Panc1 (cell line): ENCODE measurements at regions not wholly inside any gene's neighbourhood (a gene's known extent, or its start where the extent isn't known, plus 50 kb on each side); places are given as distances from the start of the nearest gene placed in this dataset.

ENCODE experiments used
- ATAC-seq: fragments of 200-7000 bp; cut with Tn5 transposase; 2 replicates; pipeline ENCODE4 v1.9.1; 2020; ENCODE audit warnings: mild to moderate bottlenecking, moderate library complexity
- BruUV-seq: library from RNA; stranded (reverse); fragments of 400-500 nt; replicated peaks from 2 replicates; lab custom pipeline; 2021; lab: Mats Ljungman, UMichigan
- CTCF ChIA-PET: fragments of 300-600 bp; sonication (Branson Sonifier 250); formaldehyde crosslinking; loops from one replicate; lab custom pipeline; 2022; ENCODE audit warnings: antibody characterized with exemption; lab: Charles Lee
- POLR2A ChIA-PET: fragments of 300-600 bp; sonication (Branson Sonifier 250); formaldehyde crosslinking; loops from one replicate; lab custom pipeline; 2022; ENCODE audit warnings: antibody characterized with exemption; lab: Charles Lee
- DNase-seq: peaks from one replicate; pipeline ENCODE4 v3.0.0-alpha.2; 2010; ENCODE audit warnings: low read depth, low spot score
- H3K27ac ChIP-seq: 2 replicates; pipeline ENCODE4 v1.5.1; 2011; ENCODE audit warnings: mild to moderate bottlenecking, low read length, inconsistent platforms
- H3K27me3 ChIP-seq: fragments of 200-500 bp; sonication (Bioruptor generic); 2 replicates; pipeline ENCODE4 v1.6.0; 2014; ENCODE audit warnings: low read length, inconsistent platforms; ENCODE audit not compliant: control insufficient read depth, insufficient read depth
- H3K36me3 ChIP-seq: fragments of 200-500 bp; sonication (Bioruptor generic); 2 replicates; pipeline ENCODE4 v1.5.1; 2014; ENCODE audit warnings: inconsistent platforms, mild to moderate bottlenecking, low read length, moderate library complexity; ENCODE audit not compliant: control insufficient read depth, insufficient read depth
- H3K4me1 ChIP-seq: 2 replicates; pipeline ENCODE4 v1.5.1; 2011; ENCODE audit warnings: inconsistent platforms, mild to moderate bottlenecking, low read length, moderate library complexity; ENCODE audit not compliant: control insufficient read depth, insufficient read depth
- H3K4me3 ChIP-seq, 2 experiments: 2 replicates each; pipeline ENCODE4 v1.5.1; 2011 to 2012; ENCODE audit warnings: low read depth in 2 of 2, low read length in 2 of 2, mild to moderate bottlenecking in 2 of 2, inconsistent platforms in 1 of 2, moderate library complexity in 1 of 2
- H3K9me3 ChIP-seq: fragments of 200-500 bp; sonication (Bioruptor generic); 2 replicates; pipeline ENCODE4 v1.5.1; 2014; ENCODE audit warnings: low read depth, mild to moderate bottlenecking, inconsistent platforms, low read length, moderate library complexity; ENCODE audit not compliant: control insufficient read depth, insufficient read depth
- CTCF ChIP-seq: fragments of 450-650 bp; IDR thresholded peaks from 2 replicates; pipeline ENCODE4 v1.5.1; 2017; ENCODE audit warnings: mild to moderate bottlenecking
- POLR2AphosphoS5 ChIP-seq: IDR thresholded peaks from 2 replicates; pipeline ENCODE4 v1.6.1; 2012; ENCODE audit warnings: mild to moderate bottlenecking, low read depth, low read length, moderate library complexity
- REST ChIP-seq, 2 experiments: IDR thresholded peaks; 2 replicates each; pipeline ENCODE4 v1.6.1; 2011 to 2012; ENCODE audit warnings: low read depth in 2 of 2, control low read depth in 1 of 2, low read length in 1 of 2, mild to moderate bottlenecking in 1 of 2, moderate library complexity in 1 of 2; ENCODE audit not compliant: insufficient read depth in 1 of 2
- SIN3A ChIP-seq: IDR thresholded peaks from 2 replicates; pipeline ENCODE4 v1.6.1; 2012; ENCODE audit warnings: low read depth, mild to moderate bottlenecking, low read length, moderate library complexity, borderline replicate concordance; ENCODE audit not compliant: insufficient read depth
- TCF7L2 ChIP-seq: IDR thresholded peaks from 2 replicates; pipeline ENCODE4 v1.6.1; 2011; ENCODE audit warnings: mild to moderate bottlenecking, low read depth, low read length, inconsistent platforms
- in situ Hi-C: cut with HindIII; loops from 2 replicates; pipeline ENCODE4 v1.10.0; 2016; ENCODE audit warnings: low sequenced_read_pairs, low pct_unique_long_range_greater_than_20kb
- intact Hi-C: fragments of 100-400 bp; cut with micrococcal nuclease; formaldehyde crosslinking; loops from one replicate; pipeline ENCODE4 v1.10.0; 2022; ENCODE audit not compliant: unreplicated experiment

GRCh38 chr4:123813901-123814300, 417.3 kb downstream of the SPRY1 start:
- ChIA-PET POLR2A (no interaction called here), CTCF (no interaction called here)
- in situ Hi-C loops = no loop called here
- no peak for TF ChIP-seq REST (IDR thresholded peaks at IDR 0.05; ENCODE audit: insufficient read depth in 1 of 2, low read depth in 2 of 2, low read length in 1 of 2)
- no peak for TF ChIP-seq SIN3A
- no peak for TF ChIP-seq CTCF
- no peak for TF ChIP-seq POLR2AphosphoS5
- TF ChIP-seq TCF7L2 = no peak
- H3K4me1 ChIP-seq = no peaks in the 10 kb centered on the region
- H3K27me3 ChIP-seq = no peaks in the 10 kb centered on the region
- no TSS peak for BruUV-seq
- DNase-seq (no peak), ATAC-seq (no peak)
- intact Hi-C loops = no loop called here
- H3K9me3 ChIP-seq = no peaks in the 10 kb centered on the region
- H3K27ac ChIP-seq = no peak overlapping the region
- H3K36me3 ChIP-seq = no peaks in the 10 kb centered on the region
- no peak overlapping the region for H3K4me3 ChIP-seq

GRCh38 chr4:123816462-123816861, 419.9 kb downstream of the SPRY1 start:
- Histone ChIP-seq H3K27ac (no peak overlapping the region; the same call in 1 of the 2 replicates), H3K36me3 (no peaks in the 10 kb centered on the region), H3K9me3 (no peaks in the 10 kb centered on the region), H3K4me3 (no peak overlapping the region), H3K27me3 (no peaks in the 10 kb centered on the region), H3K4me1 (no peaks in the 10 kb centered on the region)
- POLR2A ChIA-PET = no interaction called here
- in situ Hi-C loops = no loop called here
- no peak for TF ChIP-seq REST (IDR thresholded peaks at IDR 0.05; ENCODE audit: insufficient read depth in 1 of 2, low read depth in 2 of 2, low read length in 1 of 2)
- no peak for TF ChIP-seq POLR2AphosphoS5
- no peak for TF ChIP-seq CTCF
- TF ChIP-seq SIN3A = no peak
- no peak for TF ChIP-seq TCF7L2
- DNase-seq (no peak), ATAC-seq (no peak)
- intact Hi-C loops = no loop called here
- CTCF ChIA-PET = no interaction called here
- no TSS peak for BruUV-seq
